ENCODE measurements at regions not wholly inside any gene's neighbourhood (a gene's known extent, or its start where the extent isn't known, plus 50 kb on each side); places are given as distances from the start of the nearest gene placed in this dataset.

GRCh38 chr5:17720071-17720470 is 85.8 kb downstream of the TAF11L14 start:
- Histone ChIP-seq H2BK15ac (ENCODE audit: low read length) (no peak overlapping the region), H3K14ac (ENCODE audit: insufficient read length) (no peak overlapping the region), H2BK20ac (ENCODE audit: low read length) (no peak overlapping the region), H3K79me2 (ENCODE audit: control insufficient read depth in 1 of 2, insufficient read depth in 2 of 2, low read length in 2 of 2) (no peaks in the 10 kb centered on the region), H4K5ac (ENCODE audit: insufficient read length, low read depth, low read length) (no peak overlapping the region), H2BK12ac (ENCODE audit: low read depth, low read length) (no peak overlapping the region), H3K4me1 (replicated peaks in 1 of 4; ENCODE audit: control insufficient read depth in 3 of 4, insufficient read depth in 4 of 4, low read length in 3 of 4) (no peaks in the 10 kb centered on the region), H3K23me2 (ENCODE audit: low read depth, low read length) (no peaks in the 10 kb centered on the region), H3K9me3 (ENCODE audit: insufficient read depth in 2 of 2, low read depth in 1 of 2, low read length in 1 of 2) (no peaks in the 10 kb centered on the region), H3K27me3 (replicated peaks in 1 of 4; ENCODE audit: control insufficient read depth in 3 of 4, extremely low read depth in 1 of 4, insufficient read depth in 3 of 4, low read length in 3 of 4) (no peaks in the 10 kb centered on the region), H3K27ac (ENCODE audit: low read depth, low read length) (no peak overlapping the region), H3K23ac (ENCODE audit: insufficient read length) (no peak overlapping the region), H3K4me2 (ENCODE audit: insufficient read depth in 1 of 2, low read depth in 2 of 2, low read length in 2 of 2) (no peak overlapping the region), H3K56ac (replicated peaks; ENCODE audit: insufficient read length, low read depth, low read length) (no peak overlapping the region), H3K79me1 (ENCODE audit: low read depth, low read length) (no peaks in the 10 kb centered on the region), H3K9ac (replicated peaks in 1 of 4; ENCODE audit: extremely low read depth in 1 of 4, low read depth in 3 of 4, low read length in 3 of 4) (no peak overlapping the region), H3K36me3 (ENCODE audit: control insufficient read depth in 2 of 4, insufficient read depth in 4 of 4, low read length in 3 of 4) (no peaks in the 10 kb centered on the region), H2AFZ (ENCODE audit: low read length) (no peak overlapping the region; the same call in 1 of the 2 replicates), H4K20me1 (replicated peaks in 1 of 2; ENCODE audit: control insufficient read depth in 1 of 2, insufficient read depth in 2 of 2, low read length in 2 of 2) (no peaks in the 10 kb centered on the region), H3K4ac (replicated peaks; ENCODE audit: insufficient read length, low read depth, low read length) (no peak overlapping the region), H3K4me3 (ENCODE audit: extremely low read depth in 1 of 4, insufficient read depth in 2 of 4, low read depth in 3 of 4, low read length in 4 of 4) (no peak overlapping the region), H2BK5ac (ENCODE audit: low read depth, low read length) (no peak overlapping the region), H4K8ac (ENCODE audit: extremely low read depth, insufficient read depth, low read length) (no peak overlapping the region), H2BK120ac (replicated peaks; ENCODE audit: low read depth, low read length) (no peak overlapping the region), H4K91ac (replicated peaks; ENCODE audit: insufficient read length, low read length) (no peak overlapping the region), H2AK5ac (ENCODE audit: low read depth, low read length) (no peak overlapping the region), H3K18ac (ENCODE audit: extremely low read depth, low read length) (no peak overlapping the region)
- FAIRE-seq: no peak
- DNase-seq (ENCODE audit: low read depth in 1 of 2, low spot score in 2 of 2): no peak
- POLR2A ChIA-PET (ENCODE audit: partially characterized antibody): no interaction called here
- CTCF ChIA-PET (ENCODE audit: partially characterized antibody): no interaction called here
- 84% methylated on average over 5 of the region's 5 CpGs; no CpG with 5 or more reads in 1 of the 2 experiments for WGBS, 2 experiments (ENCODE audit: extremely low coverage in 1 of 2, insufficient coverage in 1 of 2, insufficient read length in 1 of 2, insufficient replicate concordance in 2 of 2, low coverage in 1 of 2, low lambda C conversion rate in 2 of 2, missing lambda C conversion rate in 1 of 2)
- TF ChIP-seq FOSL1 (IDR thresholded peaks at IDR 0.05; ENCODE audit: insufficient read depth, low read depth, low read length): no peak
- TF ChIP-seq JUND (IDR thresholded peaks at IDR 0.05; ENCODE audit: low read length): no peak
- no peak for TF ChIP-seq KDM1A (IDR thresholded peaks at IDR 0.05; ENCODE audit: borderline replicate concordance, low read length)
- no peak for TF ChIP-seq GABPA (IDR thresholded peaks at IDR 0.05; ENCODE audit: borderline replicate concordance, insufficient read depth, low read length)
- TF ChIP-seq ZNF274 (IDR thresholded peaks at IDR 0.05; ENCODE audit: borderline replicate concordance, extremely low read depth, low read length): no peak
- TF ChIP-seq TBP (IDR thresholded peaks at IDR 0.05; ENCODE audit: low read depth, low read length): no peak
- TF ChIP-seq KDM4A (IDR thresholded peaks at IDR 0.05; ENCODE audit: low read depth, low read length, severe bottlenecking): no peak
- TF ChIP-seq POU5F1 (IDR thresholded peaks at IDR 0.05; ENCODE audit: low read depth, low read length): no peak
- no peak for TF ChIP-seq SUZ12 (IDR thresholded peaks at IDR 0.05; ENCODE audit: low read length)
- TF ChIP-seq HDAC6 (IDR thresholded peaks at IDR 0.05; ENCODE audit: low read depth, low read length): no peak
- no peak for TF ChIP-seq HDAC2 (IDR thresholded peaks at IDR 0.05; ENCODE audit: borderline replicate concordance in 1 of 2, low read depth in 2 of 2, low read length in 2 of 2)
- TF ChIP-seq POLR2A (IDR thresholded peaks at IDR 0.05; ENCODE audit: control extremely low read depth in 1 of 2, low read depth in 2 of 2, low read length in 2 of 2): no peak
- no peak for TF ChIP-seq CTCF (IDR thresholded peaks at IDR 0.05; ENCODE audit: control extremely low read depth in 1 of 3, insufficient read depth in 1 of 3, low read depth in 1 of 3, low read length in 3 of 3)

All from H1 (cell line).